Right atrium auricular region (tissue), 2 donors: ENCODE measurements at regions not wholly inside any gene's neighbourhood (a gene's known extent, or its start where the extent isn't known, plus 50 kb on each side); places are given as distances from the start of the nearest gene placed in this dataset.

Experiments
- DNase-seq: peaks from one replicate; pipeline ENCODE4 v3.0.0-alpha.2; 2019; ENCODE audit warnings: low spot score
- H3K27ac ChIP-seq, 2 donors: fragments of 200-600 bp; sonication (generic); 1 replicate in 1 of 2; 2 replicates in 1 of 2; pipeline ENCODE4 v1.5.1; 2016 to 2019
- H3K27me3 ChIP-seq, 2 donors: fragments of 200-600 bp; sonication (generic); one replicate each; pipeline versions ENCODE4 v1.5.1 to v1.6.0; 2017 to 2019
- H3K36me3 ChIP-seq: fragments of 200-600 bp; sonication (generic); one replicate; pipeline ENCODE4 v1.5.1; 2016
- H3K4me1 ChIP-seq, 2 donors: fragments of 200-600 bp; sonication (generic); one replicate each; pipeline versions ENCODE4 v1.5.1 to v1.6.0; 2017 to 2019
- H3K4me3 ChIP-seq, 2 donors: fragments of 200-600 bp; sonication (generic); 1 replicate in 1 of 2; 2 replicates in 1 of 2; pipeline ENCODE4 v1.5.1; 2017 to 2019; ENCODE audit warnings: mild to moderate bottlenecking in 1 of 2, moderate library complexity in 1 of 2
- H3K9me3 ChIP-seq, 2 donors: fragments of 200-600 bp; sonication (generic); one replicate each; pipeline ENCODE4 v1.5.1; 2019
- CTCF ChIP-seq, 2 donors: fragments of 200-600 bp; sonication (generic); IDR thresholded peaks; one replicate each; pipeline ENCODE4 v1.5.1; 2019; ENCODE audit warnings: antibody characterized with exemption in 2 of 2

- no peaks in the 10 kb centered on the region for H3K27me3 ChIP-seq
- no peaks in the 10 kb centered on the region for H3K4me1 ChIP-seq
- H3K27ac ChIP-seq, result no peak overlapping the region
- no peak for DNase-seq
- peaks cover 3 to 4% of the 10 kb centered on the region in 2 donors for H3K9me3 ChIP-seq
- H3K36me3 ChIP-seq, result no peaks in the 10 kb centered on the region
- TF ChIP-seq CTCF (IDR thresholded peaks at IDR 0.05), result no peak
- H3K4me3 ChIP-seq, result no peak overlapping the region
Measured at GRCh38 chr7:20945451-20945850, 158.8 kb upstream of the SP8 start.

- Histone ChIP-seq H3K36me3 (no peaks in the 10 kb centered on the region), H3K27ac (no peak overlapping the region), H3K27me3 (no peaks in the 10 kb centered on the region), H3K4me3 (no peak overlapping the region), H3K4me1 (no peaks in the 10 kb centered on the region), H3K9me3 (peaks cover 0 to 4% of the 10 kb centered on the region in 2 donors)
- no peak for TF ChIP-seq CTCF (IDR thresholded peaks at IDR 0.05)
- DNase-seq, result no peak
Measured at GRCh38 chr7:20952916-20953315, 166.2 kb upstream of the SP8 start.

GRCh38 chr7:20954711-20955619 lies 168.3 kb upstream of the SP8 start:
- no peaks in the 10 kb centered on the region for H3K36me3 ChIP-seq
- no peak overlapping the region for H3K4me3 ChIP-seq
- H3K27me3 ChIP-seq, result no peaks in the 10 kb centered on the region
- H3K9me3 ChIP-seq, result no peaks in the 10 kb centered on the region
- TF ChIP-seq CTCF (IDR thresholded peaks at IDR 0.05), result no peak
- H3K4me1 ChIP-seq, result no peaks in the 10 kb centered on the region
- no peak overlapping the region for H3K27ac ChIP-seq
- DNase-seq, result no peak

GRCh38 chr7:20958572-20958971 lies 171.9 kb upstream of the SP8 start:
- no peaks in the 10 kb centered on the region for H3K36me3 ChIP-seq
- TF ChIP-seq CTCF (IDR thresholded peaks at IDR 0.05), result no peak
- no peak overlapping the region for H3K27ac ChIP-seq
- no peaks in the 10 kb centered on the region for H3K4me1 ChIP-seq
- no peak overlapping the region for H3K4me3 ChIP-seq
- no peaks in the 10 kb centered on the region for H3K27me3 ChIP-seq
- no peak for DNase-seq
- no peaks in the 10 kb centered on the region for H3K9me3 ChIP-seq

GRCh38 chr7:20959281-20959680 lies 172.6 kb upstream of the SP8 start:
- no peak overlapping the region for H3K4me3 ChIP-seq
- no peaks in the 10 kb centered on the region for H3K4me1 ChIP-seq
- H3K27ac ChIP-seq, result no peak overlapping the region
- TF ChIP-seq CTCF (IDR thresholded peaks at IDR 0.05), result no peak
- H3K36me3 ChIP-seq, result no peaks in the 10 kb centered on the region
- H3K27me3 ChIP-seq, result no peaks in the 10 kb centered on the region
- DNase-seq, result no peak
- no peaks in the 10 kb centered on the region for H3K9me3 ChIP-seq
